Memory B cell (primary cell): ENCODE measurements at regions not wholly inside any gene's neighbourhood (a gene's known extent, or its start where the extent isn't known, plus 50 kb on each side); places are given as distances from the start of the nearest gene placed in this dataset.

Experiments
- ATAC-seq: fragments of 150-1000 bp; cut with Tn5 transposase; 2 replicates; pipeline ENCODE4 v1.10.0; 2021; ENCODE audit warnings: low read depth, mild to moderate bottlenecking, moderate library complexity
- DNase-seq, 2 donors: peaks; one replicate each; pipeline ENCODE4 v3.0.0; 2022; ENCODE audit warnings: low spot score in 2 of 2
- H3K27ac Mint-ChIP-seq: one replicate; pipeline ENCODE4 v1.8.0; 2022; ENCODE audit warnings: mild to moderate bottlenecking, moderate library complexity, mixed read lengths
- H3K27me3 Mint-ChIP-seq: one replicate; pipeline ENCODE4 v1.8.0; 2022; ENCODE audit warnings: mixed read lengths
- H3K36me3 Mint-ChIP-seq: one replicate; pipeline ENCODE4 v1.8.0; 2022; ENCODE audit warnings: mild to moderate bottlenecking, mixed read lengths
- H3K4me1 Mint-ChIP-seq: one replicate; pipeline ENCODE4 v1.8.0; 2022; ENCODE audit warnings: mixed read lengths
- H3K4me3 Mint-ChIP-seq: one replicate; pipeline ENCODE4 v1.8.0; 2022; ENCODE audit warnings: mild to moderate bottlenecking, moderate library complexity, mixed read lengths
- H3K9me3 Mint-ChIP-seq: one replicate; pipeline ENCODE4 v1.8.0; 2022; ENCODE audit warnings: mixed read lengths

DNA sequence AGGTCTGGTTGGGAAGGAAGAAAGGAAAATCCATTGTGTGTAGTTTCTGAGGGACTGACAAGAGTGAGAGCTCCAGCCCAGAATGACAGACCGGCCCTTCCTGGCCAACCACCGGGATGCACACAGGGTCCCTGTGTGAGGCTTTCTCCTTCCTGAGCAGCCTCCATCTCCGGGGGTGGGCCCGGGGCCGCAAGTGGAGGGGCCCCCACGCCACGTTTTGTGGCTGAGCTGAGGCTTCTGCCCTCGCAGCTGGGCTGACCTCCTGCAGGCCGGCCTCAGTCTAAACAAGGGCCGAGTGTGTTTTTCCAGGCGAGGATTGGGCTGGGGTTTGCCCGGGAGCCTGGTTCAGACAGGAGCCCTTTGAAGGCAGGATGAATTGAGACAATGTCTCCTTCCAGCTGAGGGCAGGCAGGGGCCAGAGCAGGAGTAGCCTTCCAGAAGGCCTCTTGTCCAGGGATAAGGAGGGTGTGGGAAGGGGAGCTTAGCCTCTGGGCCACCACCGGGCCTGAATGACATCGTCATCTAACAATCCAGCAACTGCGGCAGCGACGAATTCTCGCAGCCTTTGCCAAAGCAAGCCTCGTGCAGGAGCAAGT is 96.5 kb upstream of the NCOR2 start:
- peaks cover 3% of the 10 kb centered on the region for H3K9me3 Mint-ChIP-seq
- peaks cover 6% of the 10 kb centered on the region for H3K36me3 Mint-ChIP-seq
- H3K27me3 Mint-ChIP-seq, result peaks cover 11% of the 10 kb centered on the region
- no peaks in the 10 kb centered on the region for H3K4me1 Mint-ChIP-seq
- no peak for ATAC-seq
- no peak overlapping the region for H3K27ac Mint-ChIP-seq
- no peak for DNase-seq
- H3K4me3 Mint-ChIP-seq, result no peak overlapping the region

DNA sequence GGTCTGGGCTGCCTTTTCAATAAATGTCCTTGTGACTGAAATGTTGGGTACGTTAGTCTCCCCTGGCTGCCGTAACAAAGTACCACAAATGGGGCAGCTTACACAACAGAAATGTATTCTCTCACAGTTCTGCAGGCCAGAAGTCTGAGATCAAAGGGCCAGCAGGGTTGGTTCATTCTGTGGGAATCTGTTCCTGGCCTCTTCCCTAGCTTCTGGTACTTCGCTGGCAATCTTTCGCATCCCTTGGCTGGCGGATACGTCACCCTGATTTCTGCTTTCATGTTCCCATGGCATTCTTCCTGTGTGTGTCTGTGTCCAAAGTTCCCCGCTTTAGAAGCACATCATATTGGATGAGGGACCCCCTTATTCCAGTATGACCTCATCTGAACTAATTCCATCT is 95.8 kb upstream of the NCOR2 start:
- Mint-ChIP-seq H3K27ac (no peak overlapping the region), H3K9me3 (peaks cover 3% of the 10 kb centered on the region), H3K4me1 (no peaks in the 10 kb centered on the region), H3K4me3 (no peak overlapping the region), H3K27me3 (peaks cover 13% of the 10 kb centered on the region), H3K36me3 (peaks cover 6% of the 10 kb centered on the region)
- no peak for ATAC-seq
- DNase-seq, result no peak

DNA sequence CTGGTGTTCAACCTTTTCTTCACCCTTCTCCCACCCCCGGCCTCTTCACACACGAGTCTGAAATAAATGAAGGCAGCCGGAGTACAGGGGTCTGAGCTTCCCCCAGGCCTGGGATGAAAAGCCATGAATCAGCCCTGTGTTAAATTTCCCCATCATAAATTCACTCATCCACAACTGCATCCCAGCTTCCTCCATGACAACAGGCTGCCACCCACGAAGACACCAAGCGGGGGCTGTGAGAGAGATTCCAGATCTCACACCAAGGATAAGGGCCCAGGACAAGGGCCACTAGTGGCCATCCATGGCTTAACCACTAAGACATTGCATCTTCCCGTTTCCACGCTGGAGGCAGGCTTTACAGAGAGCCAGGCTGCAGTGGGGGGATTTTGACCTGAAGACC is 93.9 kb upstream of the NCOR2 start:
- Mint-ChIP-seq H3K9me3 (peaks cover 3% of the 10 kb centered on the region), H3K36me3 (peaks cover 6% of the 10 kb centered on the region), H3K27me3 (peaks cover 16% of the 10 kb centered on the region), H3K4me3 (no peak overlapping the region), H3K4me1 (no peaks in the 10 kb centered on the region), H3K27ac (no peak overlapping the region)
- ATAC-seq, result no peak
- DNase-seq, result no peak

DNA sequence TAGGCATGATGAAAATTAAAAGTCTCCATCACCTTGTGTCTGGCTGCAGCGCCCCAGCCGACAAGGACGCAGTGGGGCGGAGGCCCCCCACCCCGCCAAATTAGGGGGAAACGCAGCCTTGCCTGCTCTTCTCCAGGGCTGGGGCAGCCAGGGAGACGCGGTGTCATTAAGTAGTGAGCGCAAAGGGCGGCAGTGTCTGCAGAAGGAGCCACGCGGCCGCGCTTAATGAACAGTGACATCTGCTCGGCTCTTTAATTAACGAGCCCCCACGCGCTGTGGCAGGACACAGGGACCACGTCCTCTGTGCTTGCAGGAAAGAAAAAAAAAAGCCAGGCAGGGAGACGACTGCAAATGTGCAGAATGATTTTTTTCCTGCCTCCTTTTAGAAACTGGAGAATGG is 93.4 kb upstream of the NCOR2 start:
- ATAC-seq (no peak), DNase-seq (no peak)
- Mint-ChIP-seq H3K4me1 (peaks cover 2% of the 10 kb centered on the region), H3K9me3 (peaks cover 3% of the 10 kb centered on the region), H3K36me3 (peaks cover 8% of the 10 kb centered on the region), H3K4me3 (no peak overlapping the region), H3K27ac (no peak overlapping the region), H3K27me3 (peaks cover 18% of the 10 kb centered on the region)

DNA sequence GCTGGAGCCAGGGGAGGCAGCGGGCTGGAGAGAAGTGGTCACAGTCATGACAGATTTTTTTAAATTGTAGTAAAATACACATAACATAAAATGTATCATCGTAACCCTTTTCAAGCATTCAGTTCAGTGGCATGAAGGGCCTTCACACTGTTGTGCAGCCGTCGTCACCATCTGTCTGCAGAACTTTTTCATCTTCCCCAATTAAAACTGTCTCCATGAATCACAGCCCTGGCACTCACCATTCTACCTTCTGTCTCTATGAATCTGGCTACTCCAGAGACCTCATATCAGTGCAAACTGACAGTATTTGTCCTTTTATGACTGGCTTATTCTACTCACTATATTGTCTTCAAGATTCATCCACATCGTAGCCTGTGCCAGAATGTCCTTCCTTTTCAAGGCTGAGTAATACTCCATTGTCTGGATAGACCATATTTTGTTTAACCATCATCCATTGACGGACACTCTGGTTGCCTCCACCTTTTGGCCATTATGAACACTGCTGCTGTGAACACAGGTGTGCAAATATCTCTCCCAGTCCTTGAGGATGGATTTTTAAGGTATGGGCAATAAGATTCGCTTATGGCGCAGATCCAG is 91.5 kb upstream of the NCOR2 start:
- Mint-ChIP-seq H3K4me3 (no peak overlapping the region), H3K4me1 (peaks cover 2% of the 10 kb centered on the region), H3K27ac (no peak overlapping the region), H3K9me3 (peaks cover 2% of the 10 kb centered on the region), H3K27me3 (peaks cover 13% of the 10 kb centered on the region), H3K36me3 (peaks cover 8% of the 10 kb centered on the region)
- no peak for DNase-seq
- ATAC-seq, result no peak

DNA sequence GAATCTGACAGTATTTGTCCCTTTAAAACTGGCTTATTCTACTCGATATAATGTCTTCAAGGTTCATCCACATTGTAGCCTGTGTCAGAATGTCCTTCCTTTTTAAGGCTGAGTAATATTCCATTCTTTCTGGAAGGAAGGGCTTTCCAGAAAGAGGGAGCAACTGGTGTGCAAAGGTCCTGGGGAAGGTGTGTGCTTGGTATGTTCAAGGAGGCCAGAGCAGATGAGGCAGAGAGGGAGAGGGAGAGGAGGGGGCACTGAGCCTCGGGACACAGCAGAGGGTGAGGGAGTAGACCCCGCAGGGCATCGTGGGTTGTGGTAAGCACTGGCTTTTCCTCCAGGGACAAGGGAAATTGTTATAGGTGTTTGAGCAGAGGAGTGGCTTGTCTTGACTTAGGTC is 90.9 kb upstream of the NCOR2 start:
- H3K36me3 Mint-ChIP-seq, result peaks cover 5% of the 10 kb centered on the region
- peaks cover 14% of the 10 kb centered on the region for H3K27me3 Mint-ChIP-seq
- peaks cover 2% of the 10 kb centered on the region for H3K9me3 Mint-ChIP-seq
- H3K4me3 Mint-ChIP-seq, result no peak overlapping the region
- ATAC-seq (no peak), DNase-seq (no peak)
- H3K4me1 Mint-ChIP-seq, result peaks cover 2% of the 10 kb centered on the region
- no peak overlapping the region for H3K27ac Mint-ChIP-seq

DNA sequence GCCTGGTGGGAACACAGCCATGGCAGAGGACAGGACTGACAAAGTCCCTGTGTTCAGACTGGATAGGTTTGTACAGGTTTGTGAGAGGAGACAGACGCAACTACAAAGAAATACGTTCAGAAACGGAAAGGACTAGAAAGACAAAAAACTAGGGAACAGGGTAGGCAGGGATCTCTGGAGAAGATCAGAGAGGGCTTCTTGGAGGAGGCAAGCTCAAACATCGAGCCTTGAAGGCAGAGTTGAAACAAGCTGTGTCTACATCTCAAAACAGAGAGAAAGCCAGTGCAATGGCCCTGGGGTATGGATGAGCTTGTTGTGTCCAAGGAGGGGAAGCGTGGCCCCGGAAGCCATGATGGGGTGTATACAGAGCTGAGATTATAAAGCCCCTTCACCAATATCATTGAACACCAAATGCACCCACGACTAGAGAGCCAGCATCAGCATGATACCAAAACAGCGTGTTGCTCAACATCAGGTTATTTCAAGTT is 89.6 kb upstream of the NCOR2 start:
- no peak overlapping the region for H3K4me3 Mint-ChIP-seq
- DNase-seq (no peak), ATAC-seq (no peak)
- peaks cover under 1% of the 10 kb centered on the region for H3K9me3 Mint-ChIP-seq
- no peak overlapping the region for H3K27ac Mint-ChIP-seq
- H3K27me3 Mint-ChIP-seq, result peaks cover 15% of the 10 kb centered on the region
- peaks cover 3% of the 10 kb centered on the region for H3K36me3 Mint-ChIP-seq
- peaks cover 2% of the 10 kb centered on the region for H3K4me1 Mint-ChIP-seq

DNA sequence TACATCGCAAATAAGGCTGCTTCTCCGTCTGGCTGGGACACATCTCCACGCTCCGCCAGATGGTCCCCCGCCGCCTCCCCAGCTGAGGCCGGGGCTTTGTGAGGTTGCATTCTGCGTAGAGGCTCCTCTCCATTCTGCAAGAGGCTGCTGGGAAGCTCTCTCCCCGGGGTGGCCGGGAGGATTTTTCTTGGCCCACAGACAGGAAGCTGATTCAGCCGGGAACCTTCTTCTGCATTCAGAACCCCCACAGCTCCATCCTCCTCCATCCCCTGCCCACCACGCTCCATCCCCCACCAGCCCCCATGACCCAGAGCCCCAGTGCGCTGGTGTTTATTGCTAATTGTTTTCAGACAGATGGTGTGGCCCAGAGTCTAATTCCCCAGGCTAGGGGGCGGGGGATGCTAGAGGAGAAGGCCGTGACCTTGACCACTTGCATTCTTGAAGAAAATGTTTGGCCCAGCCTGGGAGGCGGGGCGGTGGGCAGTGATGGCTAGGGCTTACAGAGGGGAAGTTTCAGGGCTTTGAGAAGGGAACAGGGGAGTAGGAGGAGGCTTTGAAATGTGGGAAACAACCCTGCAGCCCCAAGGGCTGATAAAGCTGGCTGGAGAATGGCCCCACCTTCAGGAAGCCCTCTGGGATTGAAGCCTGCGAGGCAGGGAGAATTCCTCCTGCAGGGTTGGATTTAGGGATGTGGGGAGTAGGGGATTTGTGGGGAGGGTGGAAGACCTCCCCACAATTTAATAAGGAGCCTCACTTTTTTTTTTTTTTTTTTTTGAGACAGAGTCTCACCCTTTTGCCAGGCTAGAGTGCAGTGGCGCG is 88.5 kb upstream of the NCOR2 start:
- ATAC-seq (no peak), DNase-seq (no peak)
- no peak overlapping the region for H3K4me3 Mint-ChIP-seq
- H3K9me3 Mint-ChIP-seq, result no peaks in the 10 kb centered on the region
- H3K36me3 Mint-ChIP-seq, result peaks cover 2% of the 10 kb centered on the region
- H3K4me1 Mint-ChIP-seq, result peaks cover 2% of the 10 kb centered on the region
- peaks cover 15% of the 10 kb centered on the region for H3K27me3 Mint-ChIP-seq
- no peak overlapping the region for H3K27ac Mint-ChIP-seq

DNA sequence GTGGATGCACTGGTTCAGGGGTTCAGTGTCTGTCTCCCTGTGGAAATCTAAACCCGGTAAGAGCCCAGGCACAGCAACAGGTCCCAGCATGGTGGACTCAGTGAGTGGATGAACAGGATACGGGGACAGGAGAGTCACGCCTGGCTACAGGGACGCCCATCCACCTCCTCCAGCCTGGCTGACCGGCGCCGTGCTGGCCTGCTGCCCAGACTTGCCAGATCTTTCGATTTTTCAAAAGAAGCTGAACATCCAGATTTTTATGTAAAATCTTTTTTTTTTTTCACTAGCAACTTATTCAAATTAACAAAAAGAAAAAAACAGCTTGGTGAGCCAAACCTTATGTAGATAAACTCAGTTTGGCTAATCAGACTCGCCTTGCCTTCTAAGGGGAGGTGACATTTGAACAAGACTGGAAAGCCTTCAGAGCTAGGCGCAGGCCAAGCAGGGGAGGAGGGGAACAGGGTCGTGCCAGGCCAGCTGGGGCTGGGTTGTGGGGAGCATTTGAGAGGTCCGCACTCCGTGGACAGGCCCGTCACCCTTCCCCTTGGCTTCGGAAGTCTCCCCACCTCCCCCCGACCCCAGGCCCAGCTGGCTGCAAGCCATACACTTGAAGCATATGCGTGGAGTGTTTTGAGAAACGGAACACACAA is 87.8 kb upstream of the NCOR2 start:
- H3K9me3 Mint-ChIP-seq, result peaks cover 1% of the 10 kb centered on the region
- H3K27ac Mint-ChIP-seq, result no peak overlapping the region
- H3K27me3 Mint-ChIP-seq, result peaks cover 15% of the 10 kb centered on the region
- H3K36me3 Mint-ChIP-seq, result peaks cover 2% of the 10 kb centered on the region
- DNase-seq (no peak), ATAC-seq (no peak)
- peaks cover 2% of the 10 kb centered on the region for H3K4me1 Mint-ChIP-seq
- H3K4me3 Mint-ChIP-seq, result no peak overlapping the region

DNA sequence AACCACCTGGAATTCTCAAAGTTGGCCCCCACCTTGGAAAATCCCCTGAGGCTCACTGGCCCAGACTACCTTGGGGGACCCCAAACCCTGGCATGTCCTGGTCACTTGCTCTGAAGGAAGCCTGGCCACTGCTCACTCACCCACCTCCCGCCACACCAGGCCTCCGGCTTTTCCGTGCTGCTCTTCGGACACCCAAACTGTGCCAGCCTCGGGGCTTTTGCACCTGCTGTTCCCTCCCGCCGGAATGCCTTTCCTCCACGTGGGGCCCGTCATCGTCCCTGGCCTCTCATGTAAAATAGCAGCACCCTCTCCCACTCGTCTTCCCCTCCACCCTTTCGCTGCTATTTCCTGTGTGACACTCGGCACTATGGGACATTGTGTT is 87.2 kb upstream of the NCOR2 start:
- DNase-seq (no peak), ATAC-seq (no peak)
- H3K27me3 Mint-ChIP-seq, result peaks cover 13% of the 10 kb centered on the region
- H3K36me3 Mint-ChIP-seq, result peaks cover 2% of the 10 kb centered on the region
- H3K4me1 Mint-ChIP-seq, result peaks cover 2% of the 10 kb centered on the region
- no peak overlapping the region for H3K4me3 Mint-ChIP-seq
- peaks cover 1% of the 10 kb centered on the region for H3K9me3 Mint-ChIP-seq
- H3K27ac Mint-ChIP-seq, result no peak overlapping the region

DNA sequence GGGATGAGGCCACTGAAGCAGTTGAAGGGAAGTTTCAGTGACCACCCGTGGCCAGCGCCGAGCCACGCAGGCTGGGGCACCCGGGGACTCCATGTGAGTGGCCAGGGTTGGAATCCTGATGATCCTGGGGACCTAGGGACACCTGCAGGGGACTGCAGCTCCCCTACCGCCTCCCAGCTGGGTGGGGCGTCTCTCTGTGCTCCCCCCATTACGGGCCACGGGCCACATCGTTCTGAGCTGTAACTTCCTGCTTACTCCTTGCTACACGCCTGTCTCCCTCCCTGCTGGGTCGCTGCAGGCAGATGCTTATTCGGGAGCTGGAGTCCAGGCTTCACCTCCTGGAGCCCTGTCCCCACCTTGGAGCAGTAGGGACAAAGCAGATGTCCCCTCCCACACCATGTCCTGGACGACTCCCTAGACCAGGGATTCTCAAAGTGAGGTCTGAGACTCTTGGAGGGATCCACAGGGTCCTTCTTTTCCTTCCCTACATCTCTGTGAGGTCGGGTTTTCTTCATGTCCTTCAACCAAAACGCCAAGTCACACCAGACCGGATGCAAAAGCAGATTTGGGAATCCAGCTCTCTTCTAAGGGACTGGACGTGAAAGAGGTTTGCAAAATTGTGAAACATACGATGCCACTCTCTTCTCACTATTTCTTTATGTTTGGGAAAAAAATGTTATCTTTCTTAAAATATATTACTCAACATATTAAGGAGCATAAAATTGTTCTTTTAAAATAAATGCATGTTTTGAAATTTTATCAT is 85.9 kb upstream of the NCOR2 start:
- H3K4me3 Mint-ChIP-seq, result no peak overlapping the region
- no peak for DNase-seq
- peaks cover 1% of the 10 kb centered on the region for H3K9me3 Mint-ChIP-seq
- no peak for ATAC-seq
- H3K27me3 Mint-ChIP-seq, result peaks cover 10% of the 10 kb centered on the region
- H3K36me3 Mint-ChIP-seq, result peaks cover 3% of the 10 kb centered on the region
- H3K27ac Mint-ChIP-seq, result no peak overlapping the region
- peaks cover 2% of the 10 kb centered on the region for H3K4me1 Mint-ChIP-seq

DNA sequence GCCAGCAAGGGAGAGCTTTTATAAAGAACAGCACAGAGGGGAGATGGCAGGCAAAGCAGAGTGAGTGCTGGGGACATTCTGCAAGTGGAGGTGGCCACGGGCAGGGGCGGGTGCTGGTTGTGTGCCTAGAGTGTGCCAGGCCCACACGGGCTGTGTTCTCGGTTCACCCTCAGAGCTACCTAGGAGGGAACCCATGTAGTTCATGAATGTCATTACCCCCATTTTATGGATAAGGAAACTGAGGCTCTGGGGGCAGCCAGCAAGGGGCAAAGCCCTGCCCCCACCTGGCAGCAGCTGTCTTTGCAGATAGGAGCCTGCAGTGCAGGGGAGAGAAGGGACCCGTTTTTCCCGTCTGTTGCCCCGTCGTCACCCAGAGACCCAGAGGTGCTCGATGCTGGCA is 85.2 kb upstream of the NCOR2 start:
- ATAC-seq, result no peak

DNA sequence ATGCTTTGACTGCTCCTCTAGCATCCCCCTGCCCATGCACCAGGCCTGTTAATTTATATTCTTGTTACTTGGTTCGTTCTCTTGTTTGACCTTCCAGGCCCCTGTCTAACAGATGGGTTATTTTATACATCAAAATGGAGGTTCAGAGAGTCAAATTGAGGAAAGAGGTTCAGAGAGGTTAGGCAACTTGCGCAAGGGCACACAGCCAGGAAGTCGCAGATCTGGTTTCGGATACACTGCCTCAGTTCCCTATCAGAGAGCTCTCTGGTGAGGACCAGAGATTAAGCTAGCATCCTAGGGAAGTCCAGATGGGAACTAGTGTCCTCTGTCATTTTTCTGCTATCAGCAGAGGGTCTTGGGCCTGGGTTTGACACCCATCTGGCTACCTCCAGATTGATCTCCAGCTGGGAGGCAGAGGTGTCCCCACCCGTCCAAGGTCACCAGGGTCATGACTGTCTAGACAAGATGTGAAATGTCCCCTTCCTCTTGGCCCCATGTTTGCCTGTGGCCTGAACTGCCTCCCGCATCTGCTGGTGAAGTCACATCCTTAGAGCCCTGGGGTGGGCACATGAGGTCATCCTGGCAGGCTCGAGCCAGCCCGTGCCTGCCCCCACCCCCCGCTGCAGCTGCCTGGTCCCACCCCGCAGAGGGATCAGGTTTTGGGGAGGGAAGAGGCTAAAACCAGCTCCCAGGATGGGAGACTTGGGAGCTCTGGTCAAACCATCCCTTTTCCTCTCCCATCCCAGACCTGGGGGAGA is 84.3 kb upstream of the NCOR2 start:
- no peak overlapping the region for H3K4me3 Mint-ChIP-seq
- no peak for ATAC-seq
- DNase-seq, result no peak

More for the DNA sequence above, 85.2 kb upstream of the NCOR2 start:
- Mint-ChIP-seq H3K27ac (no peak overlapping the region), H3K36me3 (peaks cover 6% of the 10 kb centered on the region), H3K27me3 (peaks cover 8% of the 10 kb centered on the region), H3K4me1 (peaks cover 2% of the 10 kb centered on the region), H3K4me3 (no peak overlapping the region), H3K9me3 (peaks cover 5% of the 10 kb centered on the region)
- no peak for DNase-seq

More for the DNA sequence above, 84.3 kb upstream of the NCOR2 start:
- no peak overlapping the region for H3K27ac Mint-ChIP-seq
- peaks cover 7% of the 10 kb centered on the region for H3K9me3 Mint-ChIP-seq
- H3K36me3 Mint-ChIP-seq, result peaks cover 6% of the 10 kb centered on the region
- peaks cover 5% of the 10 kb centered on the region for H3K27me3 Mint-ChIP-seq
- H3K4me1 Mint-ChIP-seq, result peaks cover 4% of the 10 kb centered on the region
